ENCODE measurements at regions not wholly inside any gene's neighbourhood (a gene's known extent, or its start where the extent isn't known, plus 50 kb on each side); places are given as distances from the start of the nearest gene placed in this dataset.

DNA sequence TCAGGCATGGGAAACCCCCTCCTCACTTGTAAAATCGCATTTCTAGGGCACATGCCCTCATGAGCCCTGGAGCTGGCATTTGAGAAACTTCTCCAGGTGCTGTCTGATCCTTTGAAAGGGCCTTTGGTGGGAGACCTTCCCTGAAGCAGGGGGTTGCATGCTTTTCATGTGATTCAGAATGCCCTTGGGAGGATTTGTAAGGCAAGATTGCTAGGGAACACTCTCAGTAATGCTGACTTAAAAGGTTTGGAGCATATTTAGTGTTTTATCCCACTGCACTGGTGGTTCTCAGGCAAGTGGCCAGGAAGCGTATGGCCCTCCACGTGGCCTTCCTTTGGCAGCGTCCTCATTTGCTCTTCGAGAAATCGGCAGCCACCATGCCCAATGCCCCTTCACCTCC, 164.1 kb downstream of the ARRDC4 start:
- H3K36me3 ChIP-seq: no peaks in the 10 kb centered on the region
- no peak for ATAC-seq

GRCh38 chr15:98126326-98127085, 166.0 kb downstream of the ARRDC4 start:
- H3K27me3 ChIP-seq: no peaks in the 10 kb centered on the region
- H3K36me3 ChIP-seq: no peaks in the 10 kb centered on the region
- WGBS, 2 donors (ENCODE audit: low coverage in 1 of 2): 86 to 87% methylated on average over 3 to 5 of the region's 8 CpGs
- H3K4me3 ChIP-seq: no peak overlapping the region
- no peaks in the 10 kb centered on the region for H3K9me3 ChIP-seq
- TF ChIP-seq, protein P1, sequence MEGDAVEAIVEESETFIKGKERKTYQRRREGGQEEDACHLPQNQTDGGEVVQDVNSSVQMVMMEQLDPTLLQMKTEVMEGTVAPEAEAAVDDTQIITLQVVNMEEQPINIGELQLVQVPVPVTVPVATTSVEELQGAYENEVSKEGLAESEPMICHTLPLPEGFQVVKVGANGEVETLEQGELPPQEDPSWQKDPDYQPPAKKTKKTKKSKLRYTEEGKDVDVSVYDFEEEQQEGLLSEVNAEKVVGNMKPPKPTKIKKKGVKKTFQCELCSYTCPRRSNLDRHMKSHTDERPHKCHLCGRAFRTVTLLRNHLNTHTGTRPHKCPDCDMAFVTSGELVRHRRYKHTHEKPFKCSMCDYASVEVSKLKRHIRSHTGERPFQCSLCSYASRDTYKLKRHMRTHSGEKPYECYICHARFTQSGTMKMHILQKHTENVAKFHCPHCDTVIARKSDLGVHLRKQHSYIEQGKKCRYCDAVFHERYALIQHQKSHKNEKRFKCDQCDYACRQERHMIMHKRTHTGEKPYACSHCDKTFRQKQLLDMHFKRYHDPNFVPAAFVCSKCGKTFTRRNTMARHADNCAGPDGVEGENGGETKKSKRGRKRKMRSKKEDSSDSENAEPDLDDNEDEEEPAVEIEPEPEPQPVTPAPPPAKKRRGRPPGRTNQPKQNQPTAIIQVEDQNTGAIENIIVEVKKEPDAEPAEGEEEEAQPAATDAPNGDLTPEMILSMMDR (IDR thresholded peaks at IDR 0.05): no peak
- TF ChIP-seq POLR2A (IDR thresholded peaks at IDR 0.05) (no peak), EP300 (IDR thresholded peaks at IDR 0.05) (no peak), POLR2AphosphoS5 (IDR thresholded peaks at IDR 0.05) (no peak)
- no peak for ATAC-seq
- no peak overlapping the region for H3K27ac ChIP-seq
- H3K4me1 ChIP-seq: no peaks in the 10 kb centered on the region

More for the DNA sequence above, 164.1 kb downstream of the ARRDC4 start:
- H3K9me3 ChIP-seq: no peaks in the 10 kb centered on the region
- TF ChIP-seq EP300 (IDR thresholded peaks at IDR 0.05) (no peak), POLR2AphosphoS5 (IDR thresholded peaks at IDR 0.05) (no peak), POLR2A (IDR thresholded peaks at IDR 0.05) (no peak)
- TF ChIP-seq, protein P1 (IDR thresholded peaks at IDR 0.05): no peak
- no peak overlapping the region for H3K4me3 ChIP-seq
- WGBS, 2 donors (ENCODE audit: low coverage in 1 of 2): 80 to 90% methylated on average over 2 to 6 of the region's 6 CpGs
- H3K27ac ChIP-seq: no peak overlapping the region
- H3K4me1 ChIP-seq: no peaks in the 10 kb centered on the region
- no peaks in the 10 kb centered on the region for H3K27me3 ChIP-seq

GRCh38 chr15:98127586-98127985, 167.1 kb downstream of the ARRDC4 start:
- Histone ChIP-seq H3K27me3 (no peaks in the 10 kb centered on the region), H3K4me3 (no peak overlapping the region), H3K27ac (no peak overlapping the region), H3K36me3 (no peaks in the 10 kb centered on the region), H3K9me3 (no peaks in the 10 kb centered on the region), H3K4me1 (no peaks in the 10 kb centered on the region)
- TF ChIP-seq EP300 (IDR thresholded peaks at IDR 0.05): no peak
- TF ChIP-seq POLR2AphosphoS5 (IDR thresholded peaks at IDR 0.05): no peak
- no peak for TF ChIP-seq POLR2A (IDR thresholded peaks at IDR 0.05)
- TF ChIP-seq, protein P1 (IDR thresholded peaks at IDR 0.05): no peak
- WGBS, 2 donors (ENCODE audit: low coverage in 1 of 2): 18 to 37% methylated on average over 5 of the region's 5 CpGs
- no peak for ATAC-seq

- Histone ChIP-seq H3K27me3 (no peaks in the 10 kb centered on the region), H3K4me3 (no peak overlapping the region), H3K36me3 (no peaks in the 10 kb centered on the region), H3K27ac (no peak overlapping the region), H3K9me3 (no peaks in the 10 kb centered on the region), H3K4me1 (no peaks in the 10 kb centered on the region)
- ATAC-seq: no peak
- WGBS, 2 donors (ENCODE audit: low coverage in 1 of 2): 63 to 81% methylated on average over 4 of the region's 4 CpGs
- TF ChIP-seq POLR2AphosphoS5 (IDR thresholded peaks at IDR 0.05) (no peak), EP300 (IDR thresholded peaks at IDR 0.05) (no peak), POLR2A (IDR thresholded peaks at IDR 0.05) (no peak)
- TF ChIP-seq, protein P1 (IDR thresholded peaks at IDR 0.05): no peak
Measured at GRCh38 chr15:98131924-98132323, 171.4 kb downstream of the ARRDC4 start.

DNA sequence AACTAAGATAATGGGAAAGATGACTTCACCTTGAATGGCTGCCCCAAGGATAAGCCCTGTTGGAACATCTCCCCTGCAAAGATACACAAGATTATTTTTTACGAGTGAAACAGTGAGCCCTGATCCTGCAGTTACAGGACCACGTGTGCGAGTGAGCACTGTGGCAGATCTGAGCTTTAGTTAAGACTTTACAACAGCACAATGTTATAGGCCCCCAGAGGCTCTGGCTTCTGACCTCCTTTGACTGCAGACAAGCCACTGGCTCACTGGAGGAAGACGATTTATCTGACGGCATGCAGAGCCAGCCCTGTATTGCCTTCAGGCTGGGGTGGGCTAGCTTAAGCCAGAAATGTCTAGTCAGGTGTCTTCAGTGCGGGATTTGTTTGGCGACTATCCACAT, 174.4 kb downstream of the ARRDC4 start:
- ATAC-seq: no peak
- TF ChIP-seq POLR2AphosphoS5 (IDR thresholded peaks at IDR 0.05): no peak
- TF ChIP-seq EP300 (IDR thresholded peaks at IDR 0.05): no peak
- TF ChIP-seq, protein P1 (IDR thresholded peaks at IDR 0.05): no peak
- TF ChIP-seq POLR2A (IDR thresholded peaks at IDR 0.05): no peak
- Histone ChIP-seq H3K4me1 (no peaks in the 10 kb centered on the region), H3K9me3 (no peaks in the 10 kb centered on the region), H3K27ac (no peak overlapping the region), H3K4me3 (no peak overlapping the region), H3K27me3 (no peaks in the 10 kb centered on the region), H3K36me3 (no peaks in the 10 kb centered on the region)
- 68 to 80% methylated on average over 2 to 7 of the region's 7 CpGs for WGBS, 2 donors (ENCODE audit: low coverage in 1 of 2)

Data from gastroesophageal sphincter (tissue), 4 donors.